ENCODE measurements at regions not wholly inside any gene's neighbourhood (a gene's known extent, or its start where the extent isn't known, plus 50 kb on each side); places are given as distances from the start of the nearest gene placed in this dataset.

GRCh38 chr5:86125731-86126601, 491.8 kb upstream of the COX7C start:
- no peak for DNase-seq (ENCODE audit: low spot score)
- TF ChIP-seq, protein P1, sequence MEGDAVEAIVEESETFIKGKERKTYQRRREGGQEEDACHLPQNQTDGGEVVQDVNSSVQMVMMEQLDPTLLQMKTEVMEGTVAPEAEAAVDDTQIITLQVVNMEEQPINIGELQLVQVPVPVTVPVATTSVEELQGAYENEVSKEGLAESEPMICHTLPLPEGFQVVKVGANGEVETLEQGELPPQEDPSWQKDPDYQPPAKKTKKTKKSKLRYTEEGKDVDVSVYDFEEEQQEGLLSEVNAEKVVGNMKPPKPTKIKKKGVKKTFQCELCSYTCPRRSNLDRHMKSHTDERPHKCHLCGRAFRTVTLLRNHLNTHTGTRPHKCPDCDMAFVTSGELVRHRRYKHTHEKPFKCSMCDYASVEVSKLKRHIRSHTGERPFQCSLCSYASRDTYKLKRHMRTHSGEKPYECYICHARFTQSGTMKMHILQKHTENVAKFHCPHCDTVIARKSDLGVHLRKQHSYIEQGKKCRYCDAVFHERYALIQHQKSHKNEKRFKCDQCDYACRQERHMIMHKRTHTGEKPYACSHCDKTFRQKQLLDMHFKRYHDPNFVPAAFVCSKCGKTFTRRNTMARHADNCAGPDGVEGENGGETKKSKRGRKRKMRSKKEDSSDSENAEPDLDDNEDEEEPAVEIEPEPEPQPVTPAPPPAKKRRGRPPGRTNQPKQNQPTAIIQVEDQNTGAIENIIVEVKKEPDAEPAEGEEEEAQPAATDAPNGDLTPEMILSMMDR (IDR thresholded peaks at IDR 0.05; ENCODE audit: extremely low read depth, missing control alignments), result no peak

- TF ChIP-seq, protein P1 (IDR thresholded peaks at IDR 0.05; ENCODE audit: extremely low read depth, missing control alignments), result no peak
- DNase-seq (ENCODE audit: low spot score), result no peak
Observed at GRCh38 chr5:86127696-86128095, 490.0 kb upstream of the COX7C start.

GRCh38 chr5:86129009-86129408, 488.7 kb upstream of the COX7C start:
- no peak for DNase-seq (ENCODE audit: low spot score)

DNA sequence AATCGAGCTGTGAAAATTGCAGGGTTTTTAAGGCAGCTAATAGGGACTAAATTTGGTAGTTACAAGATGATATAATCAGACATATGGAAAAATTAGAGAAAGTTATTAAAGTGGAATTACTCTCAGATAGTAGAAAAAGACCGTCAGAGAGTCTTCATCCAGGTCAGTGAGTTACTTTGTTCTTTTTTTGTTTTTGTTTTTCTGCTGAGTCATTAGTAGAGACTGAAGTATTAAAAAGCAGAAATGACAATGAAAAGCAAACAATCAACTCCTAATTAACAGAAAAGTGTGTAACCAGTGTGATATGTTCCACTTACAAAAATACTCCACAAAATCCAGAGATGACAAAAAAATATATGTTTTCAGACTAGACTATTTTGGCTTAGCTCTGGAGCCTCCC, 480.4 kb upstream of the COX7C start:
- no peak for DNase-seq (ENCODE audit: low spot score)
- TF ChIP-seq, protein P1 (IDR thresholded peaks at IDR 0.05; ENCODE audit: extremely low read depth, missing control alignments), result no peak

More at GRCh38 chr5:86129009-86129408, 488.7 kb upstream of the COX7C start:
- TF ChIP-seq, protein P1 (IDR thresholded peaks at IDR 0.05; ENCODE audit: extremely low read depth, missing control alignments), result no peak

DNA sequence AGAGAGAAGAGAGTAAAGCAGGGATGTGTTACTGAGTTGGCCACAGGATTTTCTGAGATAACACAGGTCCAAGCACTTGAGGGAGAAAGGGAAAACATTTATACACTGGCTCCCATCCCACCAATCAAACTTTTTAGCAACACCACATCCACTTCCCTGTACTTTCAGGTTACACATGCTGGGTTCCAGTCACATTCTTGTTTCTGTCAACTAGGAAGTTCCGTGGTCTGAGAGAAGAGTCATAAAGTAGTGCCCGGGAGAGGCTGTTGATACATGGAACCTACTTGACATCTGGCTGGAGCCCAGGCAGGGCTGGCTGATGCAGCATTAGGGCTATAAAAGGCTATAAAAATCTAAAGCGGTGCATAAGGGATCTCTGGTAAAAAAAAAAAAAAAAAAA, 473.9 kb upstream of the COX7C start:
- no peak for DNase-seq (ENCODE audit: low spot score)
- TF ChIP-seq, protein P1 (IDR thresholded peaks at IDR 0.05; ENCODE audit: extremely low read depth, missing control alignments), result no peak

- no peak for DNase-seq (ENCODE audit: low spot score)
- TF ChIP-seq, protein P1 (IDR thresholded peaks at IDR 0.05; ENCODE audit: extremely low read depth, missing control alignments), result no peak
Observed at GRCh38 chr5:86152988-86153560, 464.7 kb upstream of the COX7C start.

DNA sequence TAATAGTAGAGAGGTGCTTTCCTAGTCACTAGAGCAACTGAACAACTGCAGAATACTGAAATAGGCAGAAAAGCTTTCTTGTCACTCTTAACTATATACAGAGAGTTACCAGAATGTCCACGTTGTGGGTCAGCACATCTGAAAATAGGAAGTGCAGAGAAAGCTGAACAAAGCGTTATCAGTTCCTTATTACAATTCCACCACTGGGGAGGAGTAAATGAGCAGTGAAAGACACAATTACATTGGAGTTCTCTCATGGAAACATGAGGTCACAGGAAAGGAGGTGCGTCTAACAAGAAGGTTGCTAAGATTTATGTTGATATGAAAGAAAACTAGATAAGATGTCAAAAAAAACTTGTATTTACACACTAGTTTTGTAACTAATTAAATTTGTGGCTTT, 461.9 kb upstream of the COX7C start:
- TF ChIP-seq, protein P1 (IDR thresholded peaks at IDR 0.05; ENCODE audit: extremely low read depth, missing control alignments), result no peak
- no peak for DNase-seq (ENCODE audit: low spot score)
